WI38 (cell line): ENCODE measurements at regions not wholly inside any gene's neighbourhood (a gene's known extent, or its start where the extent isn't known, plus 50 kb on each side); places are given as distances from the start of the nearest gene placed in this dataset.

Experiments used
- H3K4me3 ChIP-seq: 2 replicates; pipeline ENCODE4 v1.5.1; 2011; ENCODE audit warnings: low read depth, mild to moderate bottlenecking, control low read depth, low read length
- TF ChIP-seq, protein P1 (sequence below): IDR thresholded peaks from 2 replicates; pipeline ENCODE4 v1.5.1; 2012; ENCODE audit warnings: low read depth, mild to moderate bottlenecking, control low read depth, low read length

DNA sequence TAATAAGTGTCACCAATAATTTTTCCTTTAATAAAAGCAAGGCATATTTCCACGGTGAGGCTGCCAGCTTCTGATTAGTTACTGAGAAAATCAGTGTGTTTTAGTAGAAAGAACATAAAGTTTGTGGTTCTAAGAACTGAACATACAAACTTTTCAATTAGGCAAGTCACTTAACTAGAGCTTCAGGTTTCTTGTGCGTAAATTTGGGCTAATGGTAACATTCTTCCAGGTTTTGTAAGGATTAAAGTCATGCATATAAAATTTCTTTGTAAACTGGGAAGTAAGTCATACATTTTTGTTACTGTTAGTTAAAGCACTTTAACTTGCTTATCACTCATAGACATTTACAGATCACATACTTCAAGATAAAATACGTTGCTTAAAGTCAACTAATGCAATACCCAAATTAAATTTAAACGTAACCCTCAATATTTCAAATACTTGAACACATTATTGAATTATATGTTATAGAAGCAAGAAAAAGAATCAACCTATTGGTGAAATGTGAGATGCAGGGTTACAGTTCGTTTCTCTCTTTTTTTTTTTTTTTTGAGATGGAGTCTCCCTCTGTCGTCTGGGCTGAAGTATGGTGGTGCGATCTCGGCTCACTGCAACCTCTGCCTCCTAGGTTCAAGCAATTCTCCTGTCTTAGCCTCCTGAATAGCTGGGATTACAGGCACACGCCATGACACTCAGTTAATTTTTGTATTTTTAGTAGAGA, 327.3 kb upstream of the NOX3 start:
- TF ChIP-seq, protein P1, sequence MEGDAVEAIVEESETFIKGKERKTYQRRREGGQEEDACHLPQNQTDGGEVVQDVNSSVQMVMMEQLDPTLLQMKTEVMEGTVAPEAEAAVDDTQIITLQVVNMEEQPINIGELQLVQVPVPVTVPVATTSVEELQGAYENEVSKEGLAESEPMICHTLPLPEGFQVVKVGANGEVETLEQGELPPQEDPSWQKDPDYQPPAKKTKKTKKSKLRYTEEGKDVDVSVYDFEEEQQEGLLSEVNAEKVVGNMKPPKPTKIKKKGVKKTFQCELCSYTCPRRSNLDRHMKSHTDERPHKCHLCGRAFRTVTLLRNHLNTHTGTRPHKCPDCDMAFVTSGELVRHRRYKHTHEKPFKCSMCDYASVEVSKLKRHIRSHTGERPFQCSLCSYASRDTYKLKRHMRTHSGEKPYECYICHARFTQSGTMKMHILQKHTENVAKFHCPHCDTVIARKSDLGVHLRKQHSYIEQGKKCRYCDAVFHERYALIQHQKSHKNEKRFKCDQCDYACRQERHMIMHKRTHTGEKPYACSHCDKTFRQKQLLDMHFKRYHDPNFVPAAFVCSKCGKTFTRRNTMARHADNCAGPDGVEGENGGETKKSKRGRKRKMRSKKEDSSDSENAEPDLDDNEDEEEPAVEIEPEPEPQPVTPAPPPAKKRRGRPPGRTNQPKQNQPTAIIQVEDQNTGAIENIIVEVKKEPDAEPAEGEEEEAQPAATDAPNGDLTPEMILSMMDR = no peak
- H3K4me3 ChIP-seq = no peak overlapping the region; the same call in 1 of the 2 replicates

DNA sequence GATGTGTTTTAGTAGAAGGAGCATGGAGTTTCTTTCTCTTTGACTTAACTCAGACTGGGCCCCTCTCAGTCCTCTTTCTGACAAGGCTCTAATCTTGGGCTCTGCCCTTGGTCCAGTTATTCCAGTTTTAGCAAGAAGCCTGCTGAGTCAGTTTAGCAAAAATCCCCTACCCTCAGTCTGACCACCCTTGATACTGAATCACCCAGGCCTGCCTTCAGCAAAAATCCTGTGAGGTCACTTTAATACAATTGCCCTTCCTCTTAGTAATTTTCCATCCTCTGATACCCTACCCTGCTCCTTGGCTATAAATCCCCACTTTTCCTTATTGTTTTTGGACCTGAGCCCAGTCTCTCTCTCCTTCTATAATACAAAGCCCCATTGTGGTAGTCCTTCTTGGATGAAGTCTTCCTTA, 326.7 kb upstream of the NOX3 start:
- H3K4me3 ChIP-seq = no peak overlapping the region; the same call in 1 of the 2 replicates
- TF ChIP-seq, protein P1 = no peak

DNA sequence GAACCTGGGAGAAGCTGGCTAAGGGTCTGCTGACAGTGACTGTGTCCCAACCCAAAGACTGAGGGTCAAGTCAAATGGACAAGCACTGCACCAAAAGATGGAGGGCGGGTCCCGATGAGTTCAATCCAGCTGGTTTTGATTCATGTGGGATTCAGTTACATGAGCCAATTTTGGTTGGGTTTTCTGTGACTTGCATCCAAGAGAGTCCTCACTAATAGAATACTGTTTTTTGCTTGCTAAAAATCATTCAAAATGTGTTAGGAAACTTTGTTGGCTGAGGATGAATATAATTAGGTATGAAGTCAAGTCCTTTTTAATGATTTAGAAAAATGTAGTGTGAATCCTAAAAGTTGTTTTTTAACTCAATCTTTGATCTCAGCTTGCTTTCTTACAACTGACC, 323.8 kb upstream of the NOX3 start:
- H3K4me3 ChIP-seq = no peak overlapping the region
- TF ChIP-seq, protein P1 = no peak

DNA sequence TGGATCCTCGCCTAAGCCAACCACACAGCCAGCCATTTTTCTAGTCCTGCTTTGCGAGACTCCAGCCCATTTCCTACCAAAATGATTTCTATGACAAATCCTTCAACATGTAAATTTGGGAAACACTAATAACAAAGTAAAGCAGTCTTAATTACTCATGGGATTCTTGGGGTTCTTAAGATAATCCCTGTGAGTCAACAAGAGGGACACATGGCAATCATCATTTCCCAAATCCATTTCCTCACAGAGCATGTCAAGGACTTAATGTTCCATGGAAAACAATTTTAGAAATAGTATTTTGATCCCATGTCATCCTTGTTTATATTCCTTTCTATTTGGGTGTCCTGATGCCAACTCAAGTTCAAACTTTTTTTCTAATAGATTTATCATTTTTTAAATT, 322.7 kb upstream of the NOX3 start:
- TF ChIP-seq, protein P1 = no peak
- H3K4me3 ChIP-seq = no peak overlapping the region

DNA sequence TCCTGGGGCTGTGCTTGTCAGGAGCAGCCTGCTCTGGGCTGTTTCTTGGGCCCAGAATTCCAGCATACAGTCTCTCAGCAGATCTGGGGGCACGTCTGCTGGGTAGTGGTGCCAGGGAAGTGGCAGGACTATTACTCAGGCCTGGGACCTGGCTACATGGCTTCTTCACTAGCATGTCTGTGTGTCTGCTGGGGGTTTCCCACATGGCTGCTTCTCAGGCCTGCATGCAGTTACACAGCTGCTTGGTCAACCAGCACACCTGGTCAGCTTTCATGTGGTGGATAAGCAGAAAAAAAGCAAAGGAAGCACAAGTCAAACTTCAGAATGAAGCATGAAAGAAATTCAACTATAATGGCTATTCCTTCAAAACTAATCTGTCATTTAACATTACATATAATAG, 316.2 kb upstream of the NOX3 start:
- no peak overlapping the region for H3K4me3 ChIP-seq
- TF ChIP-seq, protein P1 = no peak

DNA sequence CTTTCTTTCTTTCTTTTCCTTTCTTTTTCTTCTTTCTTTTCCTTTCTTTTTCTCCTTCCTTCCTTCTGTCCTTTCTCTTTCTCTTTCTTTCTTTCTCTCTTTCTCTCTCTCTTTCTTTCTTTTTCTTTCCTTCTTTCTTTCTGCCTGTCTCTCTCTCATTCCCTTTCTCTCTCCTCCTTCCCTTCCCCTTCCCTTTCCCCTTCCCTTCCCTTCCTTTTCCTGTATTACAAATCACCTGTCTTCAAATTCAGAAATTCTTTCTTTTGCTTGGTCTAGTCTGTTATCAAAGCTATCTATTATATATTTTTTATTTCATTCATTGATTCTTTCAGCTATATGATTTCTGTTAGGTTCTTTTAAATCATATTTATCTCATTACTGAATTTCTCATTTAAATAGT, 315.2 kb upstream of the NOX3 start:
- TF ChIP-seq, protein P1 = no peak
- H3K4me3 ChIP-seq = no peak overlapping the region

DNA sequence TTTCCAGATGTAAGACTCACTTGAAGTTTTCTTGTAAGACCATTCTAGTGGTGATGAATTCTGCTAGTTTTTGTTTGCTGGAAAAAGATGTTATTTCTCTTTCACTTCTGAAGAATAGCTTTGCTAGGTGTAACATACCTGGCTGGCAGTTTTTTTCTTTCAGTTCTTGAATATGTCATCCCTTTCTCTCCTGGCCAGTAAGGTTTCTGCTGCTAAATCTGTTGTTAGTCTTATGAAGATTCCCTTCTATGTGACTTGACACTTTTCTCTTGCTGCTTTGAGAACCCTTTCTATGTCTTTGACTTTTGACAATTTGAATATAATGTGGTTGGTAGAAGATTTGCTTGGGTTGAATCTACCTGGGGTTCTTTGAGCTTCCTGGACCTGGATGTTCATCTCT, 314.7 kb upstream of the NOX3 start:
- H3K4me3 ChIP-seq = no peak overlapping the region
- TF ChIP-seq, protein P1 = no peak
